GM19240 (cell line): ENCODE measurements at regions not wholly inside any gene's neighbourhood (a gene's known extent, or its start where the extent isn't known, plus 50 kb on each side); places are given as distances from the start of the nearest gene placed in this dataset.

Experiments
- DNase-seq: peaks from one replicate; pipeline ENCODE4 v3.0.0; 2011; ENCODE audit warnings: low spot score; ENCODE audit not compliant: insufficient read length

GRCh38 chr20:24761220-24762065, 187.6 kb upstream of the CST7 start:
- DNase-seq: no peak

GRCh38 chr20:24762371-24762770, 186.7 kb upstream of the CST7 start:
- DNase-seq: no peak

- no peak for DNase-seq
Measured at GRCh38 chr20:24762791-24763350, 186.2 kb upstream of the CST7 start.

DNA sequence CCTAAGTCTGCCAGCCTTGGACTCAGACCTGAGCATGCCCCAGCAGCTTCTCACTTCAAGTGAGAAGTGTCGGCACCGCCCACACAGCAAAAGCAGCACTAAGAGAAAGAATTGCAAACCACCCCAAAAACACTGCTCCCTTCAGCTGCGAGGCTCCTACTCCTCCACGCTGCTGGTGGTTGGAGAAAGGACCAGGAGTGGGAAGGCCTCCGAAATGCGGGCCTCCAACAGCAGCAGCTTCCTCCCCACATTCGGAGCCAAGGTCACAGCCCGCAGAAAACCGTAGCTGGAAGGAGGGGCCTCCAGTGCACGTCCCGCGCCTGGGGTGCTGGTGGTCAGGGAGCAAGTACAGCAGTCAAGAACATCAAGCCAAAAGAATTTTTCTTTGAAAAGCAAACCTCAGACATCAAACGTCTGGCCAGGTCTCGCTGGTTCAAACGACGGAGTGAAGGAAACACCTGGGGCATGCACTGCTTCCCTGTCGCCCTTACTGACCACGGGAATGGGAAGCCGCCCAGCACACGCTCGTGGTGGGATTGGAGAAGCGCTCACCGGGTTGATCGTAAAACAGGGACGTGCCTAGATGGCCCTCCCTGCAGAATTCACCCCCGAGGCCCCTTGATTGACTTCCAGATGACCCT, 185.6 kb upstream of the CST7 start:
- DNase-seq: no peak

DNA sequence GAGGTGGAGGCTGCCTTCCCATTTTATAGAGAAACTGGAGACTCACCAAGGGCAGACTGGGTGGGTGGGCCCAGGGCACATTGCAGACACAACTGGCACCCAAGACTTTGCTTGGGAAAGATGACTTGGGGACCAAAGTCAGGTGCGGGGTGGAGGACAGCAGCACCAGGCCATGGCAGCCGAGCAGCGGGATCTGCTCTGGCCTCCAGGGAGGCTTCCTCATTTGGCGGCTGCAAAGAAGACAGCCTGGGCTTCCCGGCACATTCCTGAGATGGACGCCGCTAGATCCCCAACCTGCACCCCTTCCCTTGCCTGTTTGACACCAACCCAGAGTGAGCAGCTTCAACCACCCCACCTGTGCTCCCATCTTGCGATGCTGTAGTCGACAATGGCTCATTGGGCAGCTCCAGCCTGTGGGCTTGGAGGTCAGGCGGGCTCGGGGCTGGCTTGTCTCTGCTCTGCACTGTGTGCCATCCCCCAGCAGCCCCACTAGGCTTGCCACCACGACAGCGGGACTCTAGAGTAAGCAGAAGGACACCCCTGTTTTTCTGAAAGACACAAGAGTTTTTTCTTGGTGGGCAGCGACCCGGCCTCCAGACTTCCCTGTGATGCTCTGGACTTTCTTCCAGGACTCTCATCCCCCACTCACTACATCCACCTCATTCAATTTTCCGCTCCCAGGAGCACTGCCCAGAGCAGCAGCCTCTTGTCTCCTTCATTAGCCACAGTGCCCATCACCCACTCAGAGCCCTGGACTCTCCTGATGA, 184.9 kb upstream of the CST7 start:
- no peak for DNase-seq

GRCh38 chr20:24764794-24765202, 184.3 kb upstream of the CST7 start:
- no peak for DNase-seq

- no peak for DNase-seq
Measured at GRCh38 chr20:24765316-24766142, 183.5 kb upstream of the CST7 start.

GRCh38 chr20:24766143-24766527, 182.9 kb upstream of the CST7 start:
- no peak for DNase-seq

- DNase-seq: no peak
Measured at GRCh38 chr20:24766826-24767622, 182.0 kb upstream of the CST7 start.

DNA sequence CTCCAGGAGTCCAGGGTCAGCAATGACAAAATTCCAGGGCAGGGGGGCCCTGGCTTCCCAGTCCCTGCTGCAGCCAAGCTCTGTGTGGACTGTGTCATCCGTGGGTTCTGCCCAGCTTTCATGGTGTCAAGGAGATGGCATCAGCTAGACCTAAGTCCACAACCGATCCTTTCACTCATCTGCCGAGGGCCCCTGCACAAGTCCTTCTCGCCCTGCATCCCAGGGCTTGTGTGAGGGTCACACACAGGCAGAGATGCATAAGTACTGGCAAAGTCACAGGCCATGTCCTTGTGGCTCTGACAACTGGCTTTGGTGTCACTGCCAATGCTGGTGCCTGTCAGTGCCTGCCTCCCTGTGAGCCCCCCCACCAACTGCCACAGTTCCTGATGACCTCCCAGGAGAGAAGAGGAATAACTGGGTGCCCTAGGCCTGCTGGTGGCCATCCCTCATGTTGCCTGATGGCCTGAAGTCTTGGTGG, 181.4 kb upstream of the CST7 start:
- DNase-seq: no peak

DNA sequence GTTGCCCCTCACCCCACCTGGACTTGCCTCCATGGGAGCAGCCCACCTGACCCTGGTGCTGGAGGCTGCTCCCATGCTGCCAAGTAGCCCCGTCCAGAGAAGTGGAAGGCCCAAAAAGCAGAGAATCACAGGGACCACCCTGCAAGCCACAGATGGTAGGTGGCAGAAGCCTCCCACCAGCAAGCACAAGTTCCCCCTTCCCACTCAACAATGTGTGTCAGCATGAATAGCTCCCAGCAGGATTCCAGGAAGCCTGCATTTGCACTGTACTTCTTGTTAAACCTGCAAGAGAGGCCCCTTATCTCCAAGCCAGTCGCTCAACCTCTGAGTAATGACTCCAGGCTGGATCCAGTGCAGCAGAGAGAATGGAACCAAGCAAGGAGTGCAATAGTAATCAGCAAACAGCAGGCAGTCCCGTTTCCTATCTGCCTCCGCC, 180.8 kb upstream of the CST7 start:
- no peak for DNase-seq

- no peak for DNase-seq
Measured at GRCh38 chr20:24768713-24769601, 180.1 kb upstream of the CST7 start.

GRCh38 chr20:24769878-24770627, 179.0 kb upstream of the CST7 start:
- no peak for DNase-seq

- DNase-seq: no peak
Measured at GRCh38 chr20:24770628-24771541, 178.2 kb upstream of the CST7 start.

DNA sequence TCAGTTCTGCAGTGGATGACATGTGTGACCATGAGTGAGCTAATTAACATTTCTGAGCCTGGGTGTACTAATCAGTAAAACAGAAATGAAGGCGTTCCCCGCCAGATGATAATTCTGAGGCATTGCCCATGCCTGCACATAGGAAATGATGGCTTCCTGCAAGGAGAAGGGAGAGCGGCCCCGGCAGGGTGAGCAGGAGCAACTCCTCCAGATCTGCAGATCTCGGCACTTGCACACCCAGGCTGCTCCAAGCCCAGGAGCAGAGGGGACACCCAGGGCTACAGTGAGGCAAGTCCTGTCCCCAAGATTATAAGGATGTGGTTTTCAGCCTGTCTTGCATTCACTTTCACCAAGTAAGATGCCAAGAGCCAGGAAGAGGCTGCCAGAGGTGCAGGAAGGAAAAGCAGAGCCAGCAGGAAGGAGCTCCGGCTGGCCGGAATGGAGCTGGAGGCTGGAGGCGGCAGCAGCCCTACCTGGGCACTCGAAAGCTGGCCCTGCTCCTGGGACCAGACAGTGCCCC, 177.5 kb upstream of the CST7 start:
- DNase-seq: no peak

GRCh38 chr20:24772667-24773066, 176.4 kb upstream of the CST7 start:
- no peak for DNase-seq

- DNase-seq: no peak
Measured at GRCh38 chr20:24773168-24773567, 175.9 kb upstream of the CST7 start.
